ENCODE measurements at regions not wholly inside any gene's neighbourhood (a gene's known extent, or its start where the extent isn't known, plus 50 kb on each side); places are given as distances from the start of the nearest gene placed in this dataset.

DNA sequence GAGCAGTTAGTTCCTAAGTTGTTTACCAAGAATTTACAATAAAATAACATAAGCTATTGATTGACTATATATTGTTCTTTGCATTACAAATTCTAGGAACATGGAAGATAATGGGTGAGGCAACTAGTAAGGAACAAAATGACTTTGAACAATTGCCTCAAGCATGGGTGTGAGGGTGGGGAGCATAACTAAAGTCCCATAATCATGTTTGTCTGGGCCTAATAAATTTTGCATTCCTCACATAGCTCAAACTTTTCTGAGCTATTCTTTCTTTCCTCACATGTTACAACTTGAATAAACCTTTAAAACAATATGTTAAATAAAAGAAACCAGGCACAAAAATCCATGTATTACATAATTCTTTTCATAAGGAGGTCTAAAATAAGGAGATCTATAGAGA lies 1066.1 kb downstream of the NR2F1-AS1 start:
- no peak overlapping the region for H3K4me2 ChIP-seq (ENCODE audit: low read length)
- H3K27me3 ChIP-seq (ENCODE audit: insufficient read depth, low read depth, low read length): no peaks in the 10 kb centered on the region
- H3K9me3 ChIP-seq (ENCODE audit: low read length): peaks cover 8% of the 10 kb centered on the region
- no peak for TF ChIP-seq SMC3 (conservative IDR thresholded peaks at IDR 0.05; ENCODE audit: poor library complexity)
- H2AFZ ChIP-seq (ENCODE audit: low read depth, low read length): no peak overlapping the region
- no peak overlapping the region for H3K4me3 ChIP-seq (ENCODE audit: low read length)
- no peaks in the 10 kb centered on the region for H4K20me1 ChIP-seq (ENCODE audit: insufficient read depth)
- no peaks in the 10 kb centered on the region for H3K9me2 ChIP-seq (ENCODE audit: insufficient read depth, low read length)
- H3K9ac ChIP-seq (ENCODE audit: low read length): no peak overlapping the region
- H3K27ac ChIP-seq (ENCODE audit: low read length): no peak overlapping the region
- H3K36me3 ChIP-seq (ENCODE audit: insufficient read depth, low read length): no peaks in the 10 kb centered on the region
- no peaks in the 10 kb centered on the region for H3F3A ChIP-seq (ENCODE audit: insufficient read depth, low read length, poor library complexity, severe bottlenecking)
- no peaks in the 10 kb centered on the region for H3K79me2 ChIP-seq (replicated peaks; ENCODE audit: insufficient read depth, low read length)

DNA sequence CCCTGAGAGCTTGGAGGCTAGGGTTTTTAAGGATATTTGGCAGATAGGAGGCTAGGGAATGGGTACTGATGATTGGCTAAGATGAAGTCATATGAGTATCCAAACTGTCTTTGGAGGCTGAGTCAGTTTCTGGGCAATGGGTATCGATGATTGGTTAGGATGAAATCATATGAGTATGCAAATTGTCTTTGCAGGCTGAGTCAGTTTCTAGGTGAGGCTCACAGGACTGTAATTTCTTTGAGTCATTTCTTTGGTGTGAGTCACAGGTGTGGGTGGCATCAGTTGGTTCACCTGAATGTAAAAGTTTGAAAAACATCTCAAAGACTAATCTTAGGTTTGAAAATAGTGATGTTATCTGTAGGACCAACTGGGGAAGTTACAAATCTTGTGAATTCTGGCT lies 1068.0 kb downstream of the NR2F1-AS1 start:
- Histone ChIP-seq H3K4me3 (ENCODE audit: low read length) (no peak overlapping the region), H3K36me3 (ENCODE audit: insufficient read depth, low read length) (no peaks in the 10 kb centered on the region), H3K9ac (ENCODE audit: low read length) (no peak overlapping the region), H3K27me3 (ENCODE audit: insufficient read depth, low read depth, low read length) (no peaks in the 10 kb centered on the region), H2AFZ (ENCODE audit: low read depth, low read length) (no peak overlapping the region), H4K20me1 (ENCODE audit: insufficient read depth) (no peaks in the 10 kb centered on the region), H3K9me2 (ENCODE audit: insufficient read depth, low read length) (no peaks in the 10 kb centered on the region), H3K79me2 (replicated peaks; ENCODE audit: insufficient read depth, low read length) (no peaks in the 10 kb centered on the region), H3F3A (ENCODE audit: insufficient read depth, low read length, poor library complexity, severe bottlenecking) (no peaks in the 10 kb centered on the region), H3K9me3 (ENCODE audit: low read length) (peaks cover 14% of the 10 kb centered on the region), H3K27ac (ENCODE audit: low read length) (no peak overlapping the region), H3K4me2 (ENCODE audit: low read length) (no peak overlapping the region)
- TF ChIP-seq, protein P1, sequence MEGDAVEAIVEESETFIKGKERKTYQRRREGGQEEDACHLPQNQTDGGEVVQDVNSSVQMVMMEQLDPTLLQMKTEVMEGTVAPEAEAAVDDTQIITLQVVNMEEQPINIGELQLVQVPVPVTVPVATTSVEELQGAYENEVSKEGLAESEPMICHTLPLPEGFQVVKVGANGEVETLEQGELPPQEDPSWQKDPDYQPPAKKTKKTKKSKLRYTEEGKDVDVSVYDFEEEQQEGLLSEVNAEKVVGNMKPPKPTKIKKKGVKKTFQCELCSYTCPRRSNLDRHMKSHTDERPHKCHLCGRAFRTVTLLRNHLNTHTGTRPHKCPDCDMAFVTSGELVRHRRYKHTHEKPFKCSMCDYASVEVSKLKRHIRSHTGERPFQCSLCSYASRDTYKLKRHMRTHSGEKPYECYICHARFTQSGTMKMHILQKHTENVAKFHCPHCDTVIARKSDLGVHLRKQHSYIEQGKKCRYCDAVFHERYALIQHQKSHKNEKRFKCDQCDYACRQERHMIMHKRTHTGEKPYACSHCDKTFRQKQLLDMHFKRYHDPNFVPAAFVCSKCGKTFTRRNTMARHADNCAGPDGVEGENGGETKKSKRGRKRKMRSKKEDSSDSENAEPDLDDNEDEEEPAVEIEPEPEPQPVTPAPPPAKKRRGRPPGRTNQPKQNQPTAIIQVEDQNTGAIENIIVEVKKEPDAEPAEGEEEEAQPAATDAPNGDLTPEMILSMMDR (IDR thresholded peaks at IDR 0.05; ENCODE audit: poor library complexity, severe bottlenecking): no peak
- TF ChIP-seq SMC3 (conservative IDR thresholded peaks at IDR 0.05; ENCODE audit: poor library complexity) (no peak), EP300 (conservative IDR thresholded peaks at IDR 0.05; ENCODE audit: poor library complexity, severe bottlenecking) (no peak), EZH2 (IDR thresholded peaks at IDR 0.05; ENCODE audit: borderline replicate concordance, insufficient read depth, low read length, poor library complexity, severe bottlenecking) (no peak), MXI1 (conservative IDR thresholded peaks at IDR 0.05; ENCODE audit: poor library complexity, severe bottlenecking) (no peak), TAF1 (IDR thresholded peaks at IDR 0.05; ENCODE audit: low read depth) (no peak), POLR2AphosphoS5 (IDR thresholded peaks at IDR 0.05) (no peak), RAD21 (conservative IDR thresholded peaks at IDR 0.05) (no peak)
- TF ChIP-seq, protein P2, sequence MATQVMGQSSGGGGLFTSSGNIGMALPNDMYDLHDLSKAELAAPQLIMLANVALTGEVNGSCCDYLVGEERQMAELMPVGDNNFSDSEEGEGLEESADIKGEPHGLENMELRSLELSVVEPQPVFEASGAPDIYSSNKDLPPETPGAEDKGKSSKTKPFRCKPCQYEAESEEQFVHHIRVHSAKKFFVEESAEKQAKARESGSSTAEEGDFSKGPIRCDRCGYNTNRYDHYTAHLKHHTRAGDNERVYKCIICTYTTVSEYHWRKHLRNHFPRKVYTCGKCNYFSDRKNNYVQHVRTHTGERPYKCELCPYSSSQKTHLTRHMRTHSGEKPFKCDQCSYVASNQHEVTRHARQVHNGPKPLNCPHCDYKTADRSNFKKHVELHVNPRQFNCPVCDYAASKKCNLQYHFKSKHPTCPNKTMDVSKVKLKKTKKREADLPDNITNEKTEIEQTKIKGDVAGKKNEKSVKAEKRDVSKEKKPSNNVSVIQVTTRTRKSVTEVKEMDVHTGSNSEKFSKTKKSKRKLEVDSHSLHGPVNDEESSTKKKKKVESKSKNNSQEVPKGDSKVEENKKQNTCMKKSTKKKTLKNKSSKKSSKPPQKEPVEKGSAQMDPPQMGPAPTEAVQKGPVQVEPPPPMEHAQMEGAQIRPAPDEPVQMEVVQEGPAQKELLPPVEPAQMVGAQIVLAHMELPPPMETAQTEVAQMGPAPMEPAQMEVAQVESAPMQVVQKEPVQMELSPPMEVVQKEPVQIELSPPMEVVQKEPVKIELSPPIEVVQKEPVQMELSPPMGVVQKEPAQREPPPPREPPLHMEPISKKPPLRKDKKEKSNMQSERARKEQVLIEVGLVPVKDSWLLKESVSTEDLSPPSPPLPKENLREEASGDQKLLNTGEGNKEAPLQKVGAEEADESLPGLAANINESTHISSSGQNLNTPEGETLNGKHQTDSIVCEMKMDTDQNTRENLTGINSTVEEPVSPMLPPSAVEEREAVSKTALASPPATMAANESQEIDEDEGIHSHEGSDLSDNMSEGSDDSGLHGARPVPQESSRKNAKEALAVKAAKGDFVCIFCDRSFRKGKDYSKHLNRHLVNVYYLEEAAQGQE (IDR thresholded peaks at IDR 0.05; ENCODE audit: borderline replicate concordance): no peak

DNA sequence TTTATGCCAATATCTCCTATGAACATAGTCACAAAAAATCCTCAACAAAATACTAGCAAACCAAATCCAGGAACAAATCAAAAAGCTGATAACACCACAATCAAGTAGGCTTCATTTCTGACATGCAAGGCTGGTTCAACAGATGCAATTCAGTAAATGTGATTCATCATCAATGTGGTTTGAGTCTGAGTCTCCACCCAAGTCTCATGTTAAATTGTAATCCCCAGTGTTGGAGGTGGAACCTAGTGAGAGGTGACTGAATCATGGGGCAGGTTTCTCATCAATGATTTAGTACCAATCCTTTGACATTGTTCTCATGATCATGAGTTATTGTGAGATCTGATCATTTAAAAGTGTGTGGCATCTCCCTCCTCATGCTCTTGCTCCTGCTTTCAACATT lies 1072.7 kb downstream of the NR2F1-AS1 start:
- Histone ChIP-seq H4K20me1 (ENCODE audit: insufficient read depth) (no peaks in the 10 kb centered on the region), H3K36me3 (ENCODE audit: insufficient read depth, low read length) (no peaks in the 10 kb centered on the region), H3K79me2 (replicated peaks; ENCODE audit: insufficient read depth, low read length) (no peaks in the 10 kb centered on the region), H3K9ac (ENCODE audit: low read length) (no peak overlapping the region), H3K4me2 (ENCODE audit: low read length) (no peak overlapping the region), H3K9me3 (ENCODE audit: low read length) (peaks cover 14% of the 10 kb centered on the region), H2AFZ (ENCODE audit: low read depth, low read length) (no peak overlapping the region), H3K27ac (ENCODE audit: low read length) (no peak overlapping the region), H3F3A (ENCODE audit: insufficient read depth, low read length, poor library complexity, severe bottlenecking) (no peaks in the 10 kb centered on the region), H3K9me2 (ENCODE audit: insufficient read depth, low read length) (no peaks in the 10 kb centered on the region), H3K27me3 (ENCODE audit: insufficient read depth, low read depth, low read length) (no peaks in the 10 kb centered on the region), H3K4me3 (ENCODE audit: low read length) (no peak overlapping the region)
- TF ChIP-seq POLR2AphosphoS5 (IDR thresholded peaks at IDR 0.05) (no peak), TAF1 (IDR thresholded peaks at IDR 0.05; ENCODE audit: low read depth) (no peak), MXI1 (conservative IDR thresholded peaks at IDR 0.05; ENCODE audit: poor library complexity, severe bottlenecking) (no peak), RAD21 (conservative IDR thresholded peaks at IDR 0.05) (no peak), SMC3 (conservative IDR thresholded peaks at IDR 0.05; ENCODE audit: poor library complexity) (no peak), EP300 (conservative IDR thresholded peaks at IDR 0.05; ENCODE audit: poor library complexity, severe bottlenecking) (no peak), EZH2 (IDR thresholded peaks at IDR 0.05; ENCODE audit: borderline replicate concordance, insufficient read depth, low read length, poor library complexity, severe bottlenecking) (no peak)
- TF ChIP-seq, protein P2 (IDR thresholded peaks at IDR 0.05; ENCODE audit: borderline replicate concordance): no peak
- TF ChIP-seq, protein P1 (IDR thresholded peaks at IDR 0.05; ENCODE audit: poor library complexity, severe bottlenecking): no peak
